ENCODE measurements at regions not wholly inside any gene's neighbourhood (a gene's known extent, or its start where the extent isn't known, plus 50 kb on each side); places are given as distances from the start of the nearest gene placed in this dataset.

GRCh38 chr5:6236170-6236793 lies 142.1 kb downstream of the MED10 start:
- DNase-seq (ENCODE audit: low read depth, low spot score), result no peak

GRCh38 chr5:6235726-6236125 lies 142.6 kb downstream of the MED10 start:
- DNase-seq (ENCODE audit: low read depth, low spot score), result no peak

GRCh38 chr5:6228257-6229250 lies 149.8 kb downstream of the MED10 start:
- no peak for DNase-seq (ENCODE audit: low read depth, low spot score)

GRCh38 chr5:6225121-6225607 lies 153.2 kb downstream of the MED10 start:
- no peak for DNase-seq (ENCODE audit: low read depth, low spot score)

DNA sequence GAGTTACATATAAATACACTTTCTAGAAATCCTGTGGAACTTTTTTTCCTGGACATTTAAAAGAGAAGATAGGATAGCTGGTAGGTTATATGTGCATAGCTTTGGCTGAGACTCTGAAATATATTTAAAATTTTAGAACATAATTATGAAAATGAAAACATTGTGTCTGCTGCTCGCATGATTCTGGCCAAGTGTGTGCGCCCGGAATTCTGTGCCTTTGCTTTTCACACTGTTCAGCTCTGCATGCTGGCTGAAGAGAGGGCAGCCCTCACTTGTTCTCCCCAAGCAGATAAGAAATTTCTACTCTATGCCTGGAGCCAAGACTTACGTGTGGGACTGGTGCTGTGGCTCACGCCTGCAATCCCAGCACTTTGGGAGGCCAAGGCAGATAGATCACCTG lies 153.9 kb downstream of the MED10 start:
- no peak for DNase-seq (ENCODE audit: low read depth, low spot score)

GRCh38 chr5:6222899-6223298 lies 155.4 kb downstream of the MED10 start:
- no peak for DNase-seq (ENCODE audit: low read depth, low spot score)

- no peak for DNase-seq (ENCODE audit: low read depth, low spot score)
Measured at GRCh38 chr5:6222121-6222520, 156.2 kb downstream of the MED10 start.

DNA sequence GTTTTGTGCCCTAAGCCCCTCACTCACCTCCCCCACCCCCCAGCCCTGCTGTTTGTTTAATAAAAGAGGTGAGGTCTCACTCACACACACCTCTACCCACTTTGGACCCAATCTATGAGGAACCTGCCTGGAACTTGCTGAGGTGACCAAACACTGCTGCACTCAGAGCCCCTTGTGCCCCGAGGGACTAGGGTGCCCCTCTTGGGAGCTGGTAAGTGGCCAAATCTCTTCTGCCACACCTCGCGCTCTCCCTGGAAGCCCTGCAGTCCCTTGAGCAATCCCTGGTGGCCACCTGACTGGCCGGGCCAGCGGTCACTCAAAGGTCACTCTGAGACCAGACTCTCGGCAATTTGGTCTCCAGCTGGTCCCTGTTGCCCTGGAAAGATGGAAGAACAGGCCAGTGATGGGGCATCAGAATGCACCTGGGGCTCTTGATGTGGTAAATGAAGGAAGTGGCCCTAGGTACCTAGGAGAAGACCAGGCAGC lies 157.2 kb downstream of the MED10 start:
- no peak for DNase-seq (ENCODE audit: low read depth, low spot score)

DNA sequence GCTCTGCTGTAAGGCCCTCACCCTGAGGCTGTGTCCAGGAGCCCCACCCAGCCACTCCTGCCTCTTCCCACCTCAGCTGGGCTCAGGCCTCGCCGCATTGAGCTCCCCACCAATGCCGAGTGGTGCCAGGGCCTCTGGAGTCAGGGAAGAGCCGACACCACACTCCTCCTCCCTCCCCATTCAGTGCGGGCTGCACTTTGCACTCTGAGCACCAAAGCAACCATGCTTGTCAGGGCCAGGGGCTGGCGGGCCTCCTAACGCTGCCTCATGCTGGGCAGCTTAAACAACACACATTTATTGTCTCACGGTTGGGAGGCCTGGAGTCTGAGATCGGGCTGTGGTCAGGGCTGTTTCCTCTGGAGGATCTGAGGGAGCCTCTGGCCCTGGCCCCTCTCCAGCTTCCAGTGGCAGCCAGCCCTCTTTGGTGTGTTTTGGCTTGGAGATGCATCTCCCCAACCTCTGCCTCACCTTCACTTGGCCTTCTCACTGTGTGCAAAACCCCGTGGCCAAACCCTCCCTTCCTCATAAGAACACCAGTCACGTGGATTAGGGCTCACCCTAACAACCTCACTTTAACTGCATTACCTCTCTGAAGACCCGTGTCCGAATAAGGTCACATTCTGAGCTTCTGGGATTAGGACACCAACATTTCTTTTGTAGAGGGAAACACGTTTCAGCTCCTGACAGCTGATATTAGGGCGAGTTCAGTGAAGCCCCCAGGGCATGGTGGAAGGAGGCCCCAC lies 157.8 kb downstream of the MED10 start:
- no peak for DNase-seq (ENCODE audit: low read depth, low spot score)

DNA sequence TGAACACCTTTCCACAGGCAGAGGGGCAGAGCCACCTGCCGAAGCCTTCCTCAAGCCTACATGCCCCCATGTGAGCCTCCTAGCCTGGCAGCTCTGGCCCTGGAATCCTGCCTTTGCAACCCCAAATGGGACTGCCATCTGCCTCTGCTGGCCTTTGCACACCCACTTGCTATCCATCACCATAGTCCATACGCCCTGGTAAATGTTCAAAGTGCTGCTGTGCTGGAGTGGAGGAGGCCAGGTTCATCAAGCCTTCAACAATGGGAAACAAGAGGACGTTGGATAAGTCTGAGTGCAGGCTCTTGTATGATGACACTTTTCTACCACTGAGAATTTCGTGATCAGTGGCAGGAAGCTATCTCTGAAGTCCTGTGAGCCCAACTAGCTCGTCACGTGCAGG lies 159.8 kb downstream of the MED10 start:
- DNase-seq (ENCODE audit: low read depth, low spot score), result no peak

- DNase-seq (ENCODE audit: low read depth, low spot score), result no peak
Measured at GRCh38 chr5:6218116-6218515, 160.2 kb downstream of the MED10 start.

- DNase-seq (ENCODE audit: low read depth, low spot score), result no peak
Measured at GRCh38 chr5:6216471-6217075, 161.8 kb downstream of the MED10 start.

GRCh38 chr5:6215891-6216290 lies 162.5 kb downstream of the MED10 start:
- no peak for DNase-seq (ENCODE audit: low read depth, low spot score)

- DNase-seq (ENCODE audit: low read depth, low spot score), result no peak
Measured at GRCh38 chr5:6212244-6212643, 166.1 kb downstream of the MED10 start.

DNA sequence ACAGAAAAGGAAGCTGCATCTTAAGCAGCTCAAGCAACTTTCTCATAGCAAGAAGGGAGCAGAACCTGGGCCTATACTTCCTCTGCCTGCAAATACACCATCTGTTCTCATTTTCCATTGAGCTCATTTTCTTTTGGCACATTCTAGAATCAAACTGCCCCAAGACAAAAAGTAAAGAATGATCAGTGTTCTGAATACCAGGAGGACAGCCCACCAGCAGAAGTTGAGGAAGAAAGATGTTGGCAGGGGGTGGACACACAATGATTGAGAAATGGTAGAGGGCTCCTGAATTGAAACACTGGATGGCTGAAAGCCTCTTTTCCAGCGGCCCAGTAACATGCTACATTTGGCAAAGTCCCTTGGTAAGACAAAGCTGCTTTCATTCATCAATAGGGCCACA lies 171.8 kb downstream of the MED10 start:
- DNase-seq (ENCODE audit: low read depth, low spot score), result no peak

GRCh38 chr5:6202968-6203365 lies 175.4 kb downstream of the MED10 start:
- no peak for DNase-seq (ENCODE audit: low read depth, low spot score)

- DNase-seq (ENCODE audit: low read depth, low spot score), result no peak
Measured at GRCh38 chr5:6202149-6202967, 176.0 kb downstream of the MED10 start.

DNA sequence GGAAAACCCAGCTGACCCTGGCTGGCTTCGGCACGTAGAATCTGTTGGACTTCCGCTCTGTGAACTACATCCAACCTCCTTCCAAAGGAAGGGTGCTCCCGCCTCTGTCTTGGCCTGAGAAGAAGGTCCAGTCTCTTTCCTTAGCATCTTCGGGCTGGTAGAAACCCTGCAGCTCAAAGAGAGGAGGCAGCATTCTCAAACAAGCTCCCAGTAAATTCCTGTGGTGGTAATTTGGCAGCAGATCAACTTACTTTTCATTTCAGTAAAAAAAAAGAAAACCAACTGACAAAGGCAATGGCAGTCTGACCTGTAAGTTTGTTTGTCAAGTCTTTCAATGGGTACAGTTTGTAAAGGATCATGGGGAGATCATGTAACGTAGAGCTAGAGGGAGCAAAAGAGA lies 176.7 kb downstream of the MED10 start:
- no peak for DNase-seq (ENCODE audit: low read depth, low spot score)

DNA sequence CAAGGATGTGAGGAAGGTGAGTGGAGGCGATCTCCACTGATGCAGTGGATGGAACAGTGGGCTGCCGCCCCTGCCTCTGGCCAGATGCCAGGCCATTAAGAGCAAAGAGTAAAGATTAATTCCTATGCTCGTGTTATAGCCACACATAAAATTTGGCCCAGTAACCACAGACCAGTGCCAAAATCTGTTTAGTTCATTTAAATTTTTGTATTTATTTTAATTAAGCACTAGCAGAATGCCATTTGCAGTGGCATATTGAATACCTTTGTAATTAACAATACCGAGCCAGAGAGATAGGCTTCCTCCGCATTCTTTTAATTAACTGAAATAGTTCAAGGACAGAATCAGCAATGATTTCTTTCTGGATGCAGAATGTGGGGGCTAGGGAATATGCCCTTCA lies 179.8 kb downstream of the MED10 start:
- no peak for DNase-seq (ENCODE audit: low read depth, low spot score)

DNA sequence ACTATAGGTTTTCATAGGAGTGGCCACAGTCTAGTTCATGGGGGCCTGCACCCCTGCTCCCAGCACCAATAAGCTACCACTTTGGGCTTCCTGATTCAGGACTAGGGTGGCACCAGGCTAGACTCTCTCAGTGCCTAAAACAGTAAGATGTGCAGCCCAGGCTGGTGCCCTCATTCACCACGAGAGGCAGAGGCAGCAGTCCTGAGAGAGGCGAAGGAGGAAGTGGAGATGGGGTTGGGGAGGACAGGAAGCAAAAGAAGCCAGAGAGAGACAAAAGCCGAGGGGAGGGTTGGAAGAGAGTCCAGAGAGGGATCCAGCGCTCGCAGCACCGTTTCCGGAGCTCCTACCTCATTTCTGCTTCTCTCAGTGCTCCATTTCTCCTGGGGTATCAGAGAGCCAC lies 180.9 kb downstream of the MED10 start:
- DNase-seq (ENCODE audit: low read depth, low spot score), result no peak

All from iPS DF 19.7 (cell line).